Endothelial cell of umbilical vein (primary cell): ENCODE measurements at regions not wholly inside any gene's neighbourhood (a gene's known extent, or its start where the extent isn't known, plus 50 kb on each side); places are given as distances from the start of the nearest gene placed in this dataset.

Experiments
- BruUV-seq: library from RNA; stranded (reverse); fragments of 400-500 nt; replicated peaks from 2 replicates; lab custom pipeline; 2021; lab: Mats Ljungman, UMichigan
- CTCF ChIA-PET: fragments of 300-600, 350-600 bp; sonication (Branson Sonifier 250); formaldehyde crosslinking; loops from one replicate; lab custom pipeline; 2021; ENCODE audit warnings: antibody characterized with exemption, inconsistent platforms; lab: Charles Lee
- POLR2A ChIA-PET: fragments of 300-600, 350-600 bp; sonication (Branson Sonifier 250); formaldehyde crosslinking; loops from one replicate; lab custom pipeline; 2021; ENCODE audit warnings: antibody characterized with exemption, inconsistent platforms; lab: Charles Lee
- DNase-seq: peaks from one replicate; pipeline ENCODE4 v3.0.0-alpha.2; 2011; ENCODE audit warnings: low read depth, low spot score
- FAIRE-seq: peaks from 2 replicates; lab custom pipeline; 2011; peaks lifted over from hg19 to GRCh38; lab: Jason Lieb, UNC
- H2AFZ ChIP-seq: 2 replicates; pipeline ENCODE4 v1.6.0; 2012; ENCODE audit warnings: low read depth, low read length, control low read depth, inconsistent platforms
- H3K27ac ChIP-seq: 2 replicates; pipeline ENCODE4 v1.5.1; 2011; ENCODE audit warnings: low read depth, mild to moderate bottlenecking, control low read depth, low read length, moderate library complexity; ENCODE audit not compliant: insufficient read depth
- H3K27me3 ChIP-seq, 2 experiments: 2 replicates each; pipeline versions ENCODE4 v1.6.0 to v1.6.1; 2011; ENCODE audit warnings: low read length in 2 of 2, mixed read lengths in 1 of 2; ENCODE audit not compliant: control insufficient read depth in 2 of 2, insufficient read depth in 2 of 2
- H3K36me3 ChIP-seq, 2 experiments: 2 replicates in 1 of 2; 3 replicates in 1 of 2; pipeline ENCODE4 v1.5.1; 2011; ENCODE audit warnings: low read length in 2 of 2, mild to moderate bottlenecking in 1 of 2, moderate library complexity in 1 of 2; ENCODE audit not compliant: control insufficient read depth in 2 of 2, insufficient read depth in 2 of 2; ENCODE audit errors: extremely low read depth in 1 of 2
- H3K4me1 ChIP-seq: 3 replicates; pipeline ENCODE4 v1.5.1; 2011; ENCODE audit warnings: mild to moderate bottlenecking, low read length; ENCODE audit not compliant: control insufficient read depth, insufficient read depth; ENCODE audit errors: extremely low read depth
- H3K4me2 ChIP-seq: 2 replicates; pipeline ENCODE4 v1.6.1; 2011; ENCODE audit warnings: low read length, control low read depth, mixed read lengths; ENCODE audit not compliant: insufficient read depth
- H3K4me3 ChIP-seq, 3 experiments: fragments of 200-600 bp in 1 of 3; sonication (generic), shearing (Covaris generic) in 1 of 3; replicated peaks in 1 of 3; 2 replicates each; pipeline ENCODE4 v1.5.1; 2011 to 2016; ENCODE audit warnings: control low read depth in 3 of 3, low read length in 3 of 3, mild to moderate bottlenecking in 2 of 3, inconsistent platforms in 1 of 3, low read depth in 1 of 3, moderate library complexity in 1 of 3; ENCODE audit not compliant: insufficient read depth in 1 of 3
- H3K79me2 ChIP-seq: 2 replicates; pipeline ENCODE4 v1.6.0; 2012; ENCODE audit warnings: low read length, inconsistent platforms; ENCODE audit not compliant: control insufficient read depth, insufficient read depth
- H3K9ac ChIP-seq: replicated peaks from 2 replicates; pipeline ENCODE3; 2011; ENCODE audit warnings: low read length, control low read depth; ENCODE audit not compliant: insufficient read depth; ENCODE audit errors: extremely low read depth
- H3K9me1 ChIP-seq: replicated peaks from 3 replicates; pipeline ENCODE4 v1.6.0; 2011; ENCODE audit warnings: mild to moderate bottlenecking, low read length; ENCODE audit not compliant: control insufficient read depth, insufficient read depth; ENCODE audit errors: extremely low read depth
- H3K9me3 ChIP-seq: replicated peaks from 2 replicates; pipeline ENCODE4 v1.5.1; 2012; ENCODE audit warnings: low read length, inconsistent platforms; ENCODE audit not compliant: control insufficient read depth, insufficient read depth
- H4K20me1 ChIP-seq: replicated peaks from 2 replicates; pipeline ENCODE3; 2011; ENCODE audit warnings: mild to moderate bottlenecking, low read length; ENCODE audit not compliant: control insufficient read depth, insufficient read depth; ENCODE audit errors: extremely low read depth
- CTCF ChIP-seq, 2 donors: IDR thresholded peaks; 1 replicate in 1 of 2; 2 replicates in 1 of 2; pipeline ENCODE4 v1.5.1; 2011; ENCODE audit warnings: low read length in 2 of 2, mild to moderate bottlenecking in 2 of 2, moderate library complexity in 2 of 2, control low read depth in 1 of 2, inconsistent platforms in 1 of 2, low read depth in 1 of 2; ENCODE audit not compliant: insufficient read depth in 1 of 2; ENCODE audit errors: extremely low read depth in 1 of 2
- EZH2 ChIP-seq: IDR thresholded peaks from 2 replicates; pipeline ENCODE4 v1.6.1; 2012; ENCODE audit warnings: borderline replicate concordance, low read depth, mild to moderate bottlenecking, moderate library complexity, low read length, inconsistent platforms; ENCODE audit not compliant: severe bottlenecking
- FOS ChIP-seq: IDR thresholded peaks from 2 replicates; pipeline ENCODE4 v1.6.1; 2011; ENCODE audit warnings: mild to moderate bottlenecking, low read length, moderate library complexity, borderline replicate concordance; ENCODE audit not compliant: insufficient read depth
- GATA2 ChIP-seq: IDR thresholded peaks from 2 replicates; pipeline ENCODE4 v1.7.0; 2011; ENCODE audit warnings: low read depth, mild to moderate bottlenecking, moderate library complexity, mixed read lengths, low read length; ENCODE audit not compliant: insufficient read length, insufficient read depth
- JUN ChIP-seq: IDR thresholded peaks from 2 replicates; pipeline ENCODE4 v1.6.1; 2011; ENCODE audit warnings: borderline replicate concordance, low read depth; ENCODE audit not compliant: insufficient read length, insufficient read depth
- MAX ChIP-seq: IDR thresholded peaks from 2 replicates; pipeline ENCODE4 v1.6.1; 2011; ENCODE audit not compliant: insufficient read depth, insufficient read length
- MYC ChIP-seq: IDR thresholded peaks from one replicate; pipeline ENCODE4 v1.6.1; 2011; ENCODE audit warnings: mild to moderate bottlenecking, low read depth, low read length
- POLR2A ChIP-seq: IDR thresholded peaks from 2 replicates; pipeline ENCODE4 v1.6.1; 2012; ENCODE audit warnings: low read depth, mild to moderate bottlenecking, control low read depth, low read length
- POLR2AphosphoS5 ChIP-seq: IDR thresholded peaks from 2 replicates; pipeline ENCODE4 v1.6.1; 2012; ENCODE audit warnings: low read depth, mild to moderate bottlenecking, control low read depth, low read length, moderate library complexity; ENCODE audit not compliant: insufficient read depth
- dilution Hi-C: fragments of 300-500 bp; cut with MboI; formaldehyde crosslinking; loops from one replicate; pipeline ENCODE4 v1.15.0; 2019; ENCODE audit warnings: low sequenced_read_pairs; ENCODE audit not compliant: extremely low pct_ligation_motif_present
- intact Hi-C: fragments of 100-400 bp; cut with micrococcal nuclease; formaldehyde crosslinking; loops from one replicate; pipeline ENCODE4 v1.10.0; 2022

- no peak for TF ChIP-seq JUN
- TF ChIP-seq POLR2AphosphoS5: no peak
- no peak for TF ChIP-seq MAX
- no peak for FAIRE-seq
- CTCF ChIA-PET: no interaction called here
Observed at GRCh38 chr2:102922321-102922720, 160.5 kb downstream of the TMEM182 start.

GRCh38 chr2:102925003-102925402 is 163.2 kb downstream of the TMEM182 start:
- H3K27ac ChIP-seq: no peak overlapping the region

More at GRCh38 chr2:102922321-102922720, 160.5 kb downstream of the TMEM182 start:
- no peak overlapping the region for H3K4me2 ChIP-seq
- no peaks in the 10 kb centered on the region for H4K20me1 ChIP-seq
- H3K9me3 ChIP-seq: no peaks in the 10 kb centered on the region
- no peak overlapping the region for H3K4me3 ChIP-seq
- no peaks in the 10 kb centered on the region for H3K27me3 ChIP-seq
- H3K9ac ChIP-seq: no peak overlapping the region
- no peaks in the 10 kb centered on the region for H3K4me1 ChIP-seq
- dilution Hi-C loops (no loop called here), intact Hi-C loops (no loop called here)
- POLR2A ChIA-PET: no interaction called here
- no peaks in the 10 kb centered on the region for H3K9me1 ChIP-seq
- H2AFZ ChIP-seq: no peak overlapping the region
- H3K79me2 ChIP-seq: no peaks in the 10 kb centered on the region
- H3K27ac ChIP-seq: no peak overlapping the region
- no TSS peak for BruUV-seq
- DNase-seq: no peak
- H3K36me3 ChIP-seq: no peaks in the 10 kb centered on the region

More at GRCh38 chr2:102925003-102925402, 163.2 kb downstream of the TMEM182 start:
- Histone ChIP-seq H3K9ac (no peak overlapping the region), H3K36me3 (no peaks in the 10 kb centered on the region), H3K4me2 (no peak overlapping the region), H3K4me3 (no peak overlapping the region), H2AFZ (no peak overlapping the region), H3K9me3 (no peaks in the 10 kb centered on the region), H3K9me1 (no peaks in the 10 kb centered on the region), H4K20me1 (no peaks in the 10 kb centered on the region), H3K79me2 (no peaks in the 10 kb centered on the region), H3K27me3 (no peaks in the 10 kb centered on the region), H3K4me1 (no peaks in the 10 kb centered on the region)
- BruUV-seq: no TSS peak
- ChIA-PET CTCF (no interaction called here), POLR2A (no interaction called here)
- FAIRE-seq: no peak
- intact Hi-C loops: no loop called here
- no peak for TF ChIP-seq CTCF (IDR thresholded peaks at IDR 0.05; ENCODE audit: extremely low read depth in 1 of 2, insufficient read depth in 1 of 2, low read depth in 1 of 2, low read length in 2 of 2)
- TF ChIP-seq POLR2A: no peak
- no peak for TF ChIP-seq FOS
- no peak for TF ChIP-seq EZH2
- no peak for TF ChIP-seq POLR2AphosphoS5
- no peak for TF ChIP-seq GATA2
- TF ChIP-seq MYC: no peak
- TF ChIP-seq MAX: no peak
- no peak for TF ChIP-seq JUN
- no peak for DNase-seq
- dilution Hi-C loops: no loop called here
